ENCODE measurements at regions not wholly inside any gene's neighbourhood (a gene's known extent, or its start where the extent isn't known, plus 50 kb on each side); places are given as distances from the start of the nearest gene placed in this dataset.
"Not testable (repeated sequence)": the region's sequence is repeated elsewhere in the genome, so short reads cannot be mapped to it uniquely, and the experiment has no call there.

GRCh38 chr9:40174035-40174434, 818.6 kb downstream of the SPATA31A1 start:
- not testable (repeated sequence) for H3K27me3 ChIP-seq (ENCODE audit: insufficient read depth, low read length); H3T11ph ChIP-seq (ENCODE audit: low read length); H2BK120ac ChIP-seq (ENCODE audit: low read depth, low read length, poor library complexity, severe bottlenecking); H3K23ac ChIP-seq (ENCODE audit: insufficient read length, low read depth, low read length); H3K9me3 Mint-ChIP-seq; H3K9me3 ChIP-seq (ENCODE audit: control insufficient read depth, low read depth, low read length); H2BK15ac ChIP-seq (ENCODE audit: low read depth, low read length); H2AFZ ChIP-seq (ENCODE audit: low read length); H3K79me1 ChIP-seq (ENCODE audit: insufficient read depth, low read depth, low read length, poor library complexity, severe bottlenecking); H3K4me3 Mint-ChIP-seq; H4K91ac ChIP-seq (ENCODE audit: insufficient read length, low read depth, low read length); H4K5ac ChIP-seq (ENCODE audit: insufficient read length, low read depth, low read length); H3K4me1 ChIP-seq (ENCODE audit: insufficient read depth, low read length); H3K23me2 ChIP-seq (ENCODE audit: insufficient read length, low read depth, low read length, poor library complexity, severe bottlenecking); H3K18ac ChIP-seq (ENCODE audit: insufficient read length, low read depth, low read length); DNase-seq; H3K9ac ChIP-seq (ENCODE audit: extremely low read depth, insufficient read length, low read length); H4K20me1 ChIP-seq (ENCODE audit: control insufficient read depth, insufficient read depth, insufficient read length); H3K27ac ChIP-seq (ENCODE audit: insufficient read length, low read depth, low read length); H2BK12ac ChIP-seq (ENCODE audit: insufficient read length, low read depth, low read length); H3K27ac Mint-ChIP-seq; H3K79me2 ChIP-seq (ENCODE audit: insufficient read depth, low read length); H3K56ac ChIP-seq (ENCODE audit: insufficient read length, low read depth, low read length); H3K36me3 Mint-ChIP-seq (ENCODE audit: insufficient read depth in 1 of 3, low read depth in 3 of 3); H3K14ac ChIP-seq (ENCODE audit: insufficient read depth, low read length); H2BK20ac ChIP-seq (ENCODE audit: low read depth, low read length, poor library complexity, severe bottlenecking); H3K4me2 ChIP-seq (ENCODE audit: insufficient read depth, insufficient read length, low read length); H2BK5ac ChIP-seq (ENCODE audit: insufficient read length, low read length); H2AK5ac ChIP-seq (ENCODE audit: insufficient read length, low read length); H3K4ac ChIP-seq (ENCODE audit: low read depth, low read length); H4K8ac ChIP-seq (replicated peaks; ENCODE audit: insufficient read length, low read depth, low read length); H3K27me3 Mint-ChIP-seq (ENCODE audit: low read depth)
- WGBS (ENCODE audit: extremely low coverage, insufficient read length, low lambda C conversion rate), result no CpG with 5 or more reads among the region's 4 CpGs
- H3K4me1 Mint-ChIP-seq, result peaks cover 17 to 21% of the 10 kb centered on the region in 2 experiments

Data from H9 (cell line).